ENCODE measurements at regions not wholly inside any gene's neighbourhood (a gene's known extent, or its start where the extent isn't known, plus 50 kb on each side); places are given as distances from the start of the nearest gene placed in this dataset.

- Mint-ChIP-seq H3K9me3 (peaks cover 5% of the 10 kb centered on the region), H3K27ac (no peak overlapping the region), H3K36me3 (no peaks in the 10 kb centered on the region), H3K4me1 (no peaks in the 10 kb centered on the region), H3K4me3 (no peak overlapping the region), H3K27me3 (peaks cover 16% of the 10 kb centered on the region)
These were observed 82.6 kb downstream of the BBS10 start for GRCh38 chr12:76265424-76266180.

GRCh38 chr12:76264611-76265012 is 83.6 kb downstream of the BBS10 start:
- H3K4me1 Mint-ChIP-seq = peaks cover 3% of the 10 kb centered on the region
- peaks cover 16% of the 10 kb centered on the region for H3K27me3 Mint-ChIP-seq
- H3K27ac Mint-ChIP-seq = no peak overlapping the region
- H3K9me3 Mint-ChIP-seq = peaks cover 5% of the 10 kb centered on the region
- no peaks in the 10 kb centered on the region for H3K36me3 Mint-ChIP-seq
- no peak overlapping the region for H3K4me3 Mint-ChIP-seq

GRCh38 chr12:76263696-76264095 is 84.5 kb downstream of the BBS10 start:
- H3K4me1 Mint-ChIP-seq = peaks cover 3% of the 10 kb centered on the region
- H3K9me3 Mint-ChIP-seq = peaks cover 5% of the 10 kb centered on the region
- peaks cover 16% of the 10 kb centered on the region for H3K27me3 Mint-ChIP-seq
- H3K27ac Mint-ChIP-seq = no peak overlapping the region
- H3K36me3 Mint-ChIP-seq = no peaks in the 10 kb centered on the region
- H3K4me3 Mint-ChIP-seq = no peak overlapping the region

- H3K4me1 Mint-ChIP-seq = peaks cover 3% of the 10 kb centered on the region
- H3K27me3 Mint-ChIP-seq = peaks cover 14% of the 10 kb centered on the region
- H3K27ac Mint-ChIP-seq = no peak overlapping the region
- H3K9me3 Mint-ChIP-seq = peaks cover 5% of the 10 kb centered on the region
- no peak overlapping the region for H3K4me3 Mint-ChIP-seq
- no peaks in the 10 kb centered on the region for H3K36me3 Mint-ChIP-seq
These were observed 87.8 kb downstream of the BBS10 start for GRCh38 chr12:76260390-76260748.

- H3K4me1 Mint-ChIP-seq = peaks cover 3% of the 10 kb centered on the region
- peaks cover 5% of the 10 kb centered on the region for H3K9me3 Mint-ChIP-seq
- H3K4me3 Mint-ChIP-seq = no peak overlapping the region
- H3K27me3 Mint-ChIP-seq = peaks cover 14% of the 10 kb centered on the region
- no peak overlapping the region for H3K27ac Mint-ChIP-seq
- no peaks in the 10 kb centered on the region for H3K36me3 Mint-ChIP-seq
These were observed 88.4 kb downstream of the BBS10 start for GRCh38 chr12:76259660-76260389.

GRCh38 chr12:76259106-76259505 is 89.1 kb downstream of the BBS10 start:
- peaks cover 3% of the 10 kb centered on the region for H3K4me1 Mint-ChIP-seq
- no peak overlapping the region for H3K4me3 Mint-ChIP-seq
- H3K27me3 Mint-ChIP-seq = peaks cover 10% of the 10 kb centered on the region

GRCh38 chr12:76256904-76257303 is 91.3 kb downstream of the BBS10 start:
- Mint-ChIP-seq H3K9me3 (no peaks in the 10 kb centered on the region), H3K36me3 (no peaks in the 10 kb centered on the region), H3K4me3 (no peak overlapping the region), H3K4me1 (peaks cover 3% of the 10 kb centered on the region), H3K27ac (no peak overlapping the region), H3K27me3 (peaks cover 5% of the 10 kb centered on the region)

More at GRCh38 chr12:76259106-76259505, 89.1 kb downstream of the BBS10 start:
- H3K9me3 Mint-ChIP-seq = peaks cover 2% of the 10 kb centered on the region
- no peak overlapping the region for H3K27ac Mint-ChIP-seq
- H3K36me3 Mint-ChIP-seq = no peaks in the 10 kb centered on the region

- H3K9me3 Mint-ChIP-seq = no peaks in the 10 kb centered on the region
- H3K36me3 Mint-ChIP-seq = no peaks in the 10 kb centered on the region
- no peak overlapping the region for H3K4me3 Mint-ChIP-seq
- peaks cover 3% of the 10 kb centered on the region for H3K4me1 Mint-ChIP-seq
- H3K27ac Mint-ChIP-seq = no peak overlapping the region
- peaks cover 1% of the 10 kb centered on the region for H3K27me3 Mint-ChIP-seq
These were observed 91.9 kb downstream of the BBS10 start for GRCh38 chr12:76256321-76256720.

GRCh38 chr12:76255692-76256091 is 92.5 kb downstream of the BBS10 start:
- H3K4me3 Mint-ChIP-seq = no peak overlapping the region
- no peak overlapping the region for H3K27ac Mint-ChIP-seq
- peaks cover 1% of the 10 kb centered on the region for H3K27me3 Mint-ChIP-seq
- H3K4me1 Mint-ChIP-seq = peaks cover 3% of the 10 kb centered on the region
- no peaks in the 10 kb centered on the region for H3K9me3 Mint-ChIP-seq
- no peaks in the 10 kb centered on the region for H3K36me3 Mint-ChIP-seq

- Mint-ChIP-seq H3K27ac (no peak overlapping the region), H3K4me3 (no peak overlapping the region), H3K36me3 (no peaks in the 10 kb centered on the region), H3K9me3 (no peaks in the 10 kb centered on the region), H3K27me3 (peaks cover 1% of the 10 kb centered on the region), H3K4me1 (peaks cover 3% of the 10 kb centered on the region)
These were observed 92.9 kb downstream of the BBS10 start for GRCh38 chr12:76255281-76255680.

- Mint-ChIP-seq H3K36me3 (no peaks in the 10 kb centered on the region), H3K9me3 (no peaks in the 10 kb centered on the region), H3K27ac (no peak overlapping the region), H3K27me3 (peaks cover 3% of the 10 kb centered on the region), H3K4me3 (no peak overlapping the region), H3K4me1 (no peaks in the 10 kb centered on the region)
These were observed 96.2 kb downstream of the BBS10 start for GRCh38 chr12:76252031-76252430.

- peaks cover 2% of the 10 kb centered on the region for H3K27me3 Mint-ChIP-seq
These were observed 98.0 kb downstream of the BBS10 start for GRCh38 chr12:76250256-76250655.

GRCh38 chr12:76249501-76249900 is 98.7 kb downstream of the BBS10 start:
- no peaks in the 10 kb centered on the region for H3K4me1 Mint-ChIP-seq
- no peaks in the 10 kb centered on the region for H3K36me3 Mint-ChIP-seq
- no peak overlapping the region for H3K27ac Mint-ChIP-seq
- H3K4me3 Mint-ChIP-seq = no peak overlapping the region
- H3K9me3 Mint-ChIP-seq = no peaks in the 10 kb centered on the region
- H3K27me3 Mint-ChIP-seq = peaks cover 2% of the 10 kb centered on the region

More at GRCh38 chr12:76250256-76250655, 98.0 kb downstream of the BBS10 start:
- Mint-ChIP-seq H3K9me3 (no peaks in the 10 kb centered on the region), H3K4me3 (no peak overlapping the region), H3K27ac (no peak overlapping the region), H3K4me1 (no peaks in the 10 kb centered on the region), H3K36me3 (no peaks in the 10 kb centered on the region)

- no peaks in the 10 kb centered on the region for H3K36me3 Mint-ChIP-seq
- peaks cover 4% of the 10 kb centered on the region for H3K27me3 Mint-ChIP-seq
- H3K9me3 Mint-ChIP-seq = no peaks in the 10 kb centered on the region
- no peak overlapping the region for H3K4me3 Mint-ChIP-seq
- no peak overlapping the region for H3K27ac Mint-ChIP-seq
- no peaks in the 10 kb centered on the region for H3K4me1 Mint-ChIP-seq
These were observed 100.2 kb downstream of the BBS10 start for GRCh38 chr12:76247992-76248391.

GRCh38 chr12:76247026-76247646 is 101.1 kb downstream of the BBS10 start:
- no peaks in the 10 kb centered on the region for H3K9me3 Mint-ChIP-seq
- H3K4me1 Mint-ChIP-seq = no peaks in the 10 kb centered on the region
- H3K4me3 Mint-ChIP-seq = no peak overlapping the region
- H3K36me3 Mint-ChIP-seq = no peaks in the 10 kb centered on the region
- H3K27me3 Mint-ChIP-seq = peaks cover 4% of the 10 kb centered on the region
- H3K27ac Mint-ChIP-seq = no peak overlapping the region

- peaks cover 4% of the 10 kb centered on the region for H3K27me3 Mint-ChIP-seq
- H3K36me3 Mint-ChIP-seq = no peaks in the 10 kb centered on the region
- H3K9me3 Mint-ChIP-seq = no peaks in the 10 kb centered on the region
- no peak overlapping the region for H3K4me3 Mint-ChIP-seq
- H3K27ac Mint-ChIP-seq = no peak overlapping the region
- no peaks in the 10 kb centered on the region for H3K4me1 Mint-ChIP-seq
These were observed 101.6 kb downstream of the BBS10 start for GRCh38 chr12:76246611-76247010.

All from activated naive CD4-positive, alpha-beta T cell treated with anti-CD3 and anti-CD28 coated beads, Interleukin-2, amount 50 U/mL, for 24 hours (primary cell).